ENCODE measurements at regions not wholly inside any gene's neighbourhood (a gene's known extent, or its start where the extent isn't known, plus 50 kb on each side); places are given as distances from the start of the nearest gene placed in this dataset.

- H3K27ac ChIP-seq, result no peak overlapping the region
- DNase-seq (no peak), ATAC-seq (no peak)
- H3K27me3 ChIP-seq (ENCODE audit: low read depth), result no peaks in the 10 kb centered on the region
- no peaks in the 10 kb centered on the region for H3K4me1 ChIP-seq
- no peaks in the 10 kb centered on the region for H3K9me3 ChIP-seq
- no peak for TF ChIP-seq CTCF (IDR thresholded peaks at IDR 0.05)
- no peaks in the 10 kb centered on the region for H3K36me3 ChIP-seq
- intact Hi-C loops (cut with DNase I), result no loop called here
- no peak overlapping the region for H3K4me3 ChIP-seq
Observed at GRCh38 chr7:12761691-12762090, 74.3 kb downstream of the ARL4A start.

- no peaks in the 10 kb centered on the region for H3K36me3 ChIP-seq
- no peaks in the 10 kb centered on the region for H3K27me3 ChIP-seq (ENCODE audit: low read depth)
- H3K4me1 ChIP-seq, result peaks cover 7% of the 10 kb centered on the region
- intact Hi-C loops (cut with DNase I), result no loop called here
- no peak for TF ChIP-seq CTCF (IDR thresholded peaks at IDR 0.05)
- ATAC-seq (no peak), DNase-seq (no peak)
- H3K27ac ChIP-seq, result no peak overlapping the region
- H3K9me3 ChIP-seq, result no peaks in the 10 kb centered on the region
- H3K4me3 ChIP-seq, result no peak overlapping the region
Observed at GRCh38 chr7:12764458-12764891, 77.0 kb downstream of the ARL4A start.

GRCh38 chr7:12765431-12766100 is 78.1 kb downstream of the ARL4A start:
- H3K4me1 ChIP-seq, result peaks cover 18% of the 10 kb centered on the region
- DNase-seq, result no peak
- no peak overlapping the region for H3K27ac ChIP-seq
- intact Hi-C loops (cut with DNase I), result no loop called here
- no peak overlapping the region for H3K4me3 ChIP-seq
- no peak for ATAC-seq
- H3K27me3 ChIP-seq (ENCODE audit: low read depth), result no peaks in the 10 kb centered on the region
- H3K36me3 ChIP-seq, result no peaks in the 10 kb centered on the region
- TF ChIP-seq CTCF (IDR thresholded peaks at IDR 0.05), result no peak
- no peaks in the 10 kb centered on the region for H3K9me3 ChIP-seq

GRCh38 chr7:12766416-12766815 is 79.0 kb downstream of the ARL4A start:
- no peak overlapping the region for H3K4me3 ChIP-seq
- intact Hi-C loops (cut with DNase I), result no loop called here
- H3K27ac ChIP-seq, result no peak overlapping the region
- H3K9me3 ChIP-seq, result no peaks in the 10 kb centered on the region
- ATAC-seq (no peak), DNase-seq (no peak)
- no peak for TF ChIP-seq CTCF (IDR thresholded peaks at IDR 0.05)
- peaks cover 25% of the 10 kb centered on the region for H3K4me1 ChIP-seq
- H3K27me3 ChIP-seq (ENCODE audit: low read depth), result no peaks in the 10 kb centered on the region
- H3K36me3 ChIP-seq, result no peaks in the 10 kb centered on the region

GRCh38 chr7:12768948-12769347 is 81.5 kb downstream of the ARL4A start:
- no peaks in the 10 kb centered on the region for H3K9me3 ChIP-seq
- no peaks in the 10 kb centered on the region for H3K36me3 ChIP-seq
- TF ChIP-seq CTCF (IDR thresholded peaks at IDR 0.05), result no peak
- peaks cover 25% of the 10 kb centered on the region for H3K4me1 ChIP-seq
- H3K4me3 ChIP-seq, result no peak overlapping the region
- DNase-seq (no peak), ATAC-seq (no peak)
- H3K27ac ChIP-seq, result no peak overlapping the region
- intact Hi-C loops (cut with DNase I), result no loop called here
- H3K27me3 ChIP-seq (ENCODE audit: low read depth), result no peaks in the 10 kb centered on the region

Data from lower lobe of right lung (tissue), 2 donors.